Upper lobe of left lung (tissue), 4 donors: ENCODE measurements at regions not wholly inside any gene's neighbourhood (a gene's known extent, or its start where the extent isn't known, plus 50 kb on each side); places are given as distances from the start of the nearest gene placed in this dataset.

Experiments used
- EP300 ChIP-seq, 4 donors: sonication (generic); formaldehyde crosslinking; IDR thresholded peaks; one replicate each; pipeline ENCODE4 v1.5.1; 2017; ENCODE audit warnings: antibody characterized with exemption in 4 of 4, control low read depth in 2 of 4
- TF ChIP-seq, protein P1 (sequence below), 6 experiments: fragments of 450-650 bp in 4 of 6; fragments of 200-600 bp in 2 of 6; sonication (generic) in 2 of 6; IDR thresholded peaks; one replicate each; pipeline ENCODE4 v1.5.1; 2016 to 2019; ENCODE audit warnings: antibody characterized with exemption in 6 of 6

DNA sequence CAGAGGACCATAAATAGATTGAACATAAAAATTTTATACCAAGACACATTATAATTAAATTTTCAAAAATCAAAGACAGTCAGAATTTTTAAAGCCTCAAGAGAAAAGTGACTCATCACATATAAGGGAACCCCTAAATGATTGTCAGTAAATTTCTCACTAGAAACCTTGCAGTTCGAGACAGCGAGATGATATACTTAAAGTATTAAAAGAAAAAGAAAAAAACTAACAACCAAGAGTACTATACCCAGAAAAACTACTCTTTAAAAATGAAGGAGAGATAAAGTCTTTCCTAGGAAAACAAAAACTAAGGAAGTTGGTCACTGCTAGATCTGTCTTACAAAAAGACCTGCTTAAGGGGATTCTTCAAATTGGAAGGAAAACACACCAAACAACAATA, 251.4 kb upstream of the MSX2 start:
- TF ChIP-seq EP300 (IDR thresholded peaks at IDR 0.05), result no peak
- TF ChIP-seq, protein P1, sequence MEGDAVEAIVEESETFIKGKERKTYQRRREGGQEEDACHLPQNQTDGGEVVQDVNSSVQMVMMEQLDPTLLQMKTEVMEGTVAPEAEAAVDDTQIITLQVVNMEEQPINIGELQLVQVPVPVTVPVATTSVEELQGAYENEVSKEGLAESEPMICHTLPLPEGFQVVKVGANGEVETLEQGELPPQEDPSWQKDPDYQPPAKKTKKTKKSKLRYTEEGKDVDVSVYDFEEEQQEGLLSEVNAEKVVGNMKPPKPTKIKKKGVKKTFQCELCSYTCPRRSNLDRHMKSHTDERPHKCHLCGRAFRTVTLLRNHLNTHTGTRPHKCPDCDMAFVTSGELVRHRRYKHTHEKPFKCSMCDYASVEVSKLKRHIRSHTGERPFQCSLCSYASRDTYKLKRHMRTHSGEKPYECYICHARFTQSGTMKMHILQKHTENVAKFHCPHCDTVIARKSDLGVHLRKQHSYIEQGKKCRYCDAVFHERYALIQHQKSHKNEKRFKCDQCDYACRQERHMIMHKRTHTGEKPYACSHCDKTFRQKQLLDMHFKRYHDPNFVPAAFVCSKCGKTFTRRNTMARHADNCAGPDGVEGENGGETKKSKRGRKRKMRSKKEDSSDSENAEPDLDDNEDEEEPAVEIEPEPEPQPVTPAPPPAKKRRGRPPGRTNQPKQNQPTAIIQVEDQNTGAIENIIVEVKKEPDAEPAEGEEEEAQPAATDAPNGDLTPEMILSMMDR (IDR thresholded peaks at IDR 0.05), result no peak
